Stimulated activated memory B cell treated with anti-CD40 and anti-IgM and Interleukin-4, amounts not matched to agents 10 μg/mL and 1 μg/mL and 100 μg/mL, for 72 hours (primary cell): ENCODE measurements at regions not wholly inside any gene's neighbourhood (a gene's known extent, or its start where the extent isn't known, plus 50 kb on each side); places are given as distances from the start of the nearest gene placed in this dataset.

ENCODE experiments used
- ATAC-seq: fragments of 150-1000 bp; cut with Tn5 transposase; 2 replicates; pipeline ENCODE4 v1.10.0; 2021
- H3K27ac Mint-ChIP-seq: one replicate; pipeline ENCODE4 v1.8.0; 2022; ENCODE audit warnings: mild to moderate bottlenecking, mixed read lengths
- H3K27me3 Mint-ChIP-seq: one replicate; pipeline ENCODE4 v1.8.0; 2022; ENCODE audit warnings: mixed read lengths
- H3K36me3 Mint-ChIP-seq: one replicate; pipeline ENCODE4 v1.8.0; 2022; ENCODE audit warnings: mixed read lengths
- H3K4me1 Mint-ChIP-seq: one replicate; pipeline ENCODE4 v1.8.0; 2022; ENCODE audit warnings: mixed read lengths
- H3K4me3 Mint-ChIP-seq: one replicate; pipeline ENCODE4 v1.8.0; 2022; ENCODE audit warnings: mild to moderate bottlenecking, moderate library complexity, mixed read lengths
- H3K9me3 Mint-ChIP-seq: one replicate; pipeline ENCODE4 v1.8.0; 2022; ENCODE audit warnings: mixed read lengths

DNA sequence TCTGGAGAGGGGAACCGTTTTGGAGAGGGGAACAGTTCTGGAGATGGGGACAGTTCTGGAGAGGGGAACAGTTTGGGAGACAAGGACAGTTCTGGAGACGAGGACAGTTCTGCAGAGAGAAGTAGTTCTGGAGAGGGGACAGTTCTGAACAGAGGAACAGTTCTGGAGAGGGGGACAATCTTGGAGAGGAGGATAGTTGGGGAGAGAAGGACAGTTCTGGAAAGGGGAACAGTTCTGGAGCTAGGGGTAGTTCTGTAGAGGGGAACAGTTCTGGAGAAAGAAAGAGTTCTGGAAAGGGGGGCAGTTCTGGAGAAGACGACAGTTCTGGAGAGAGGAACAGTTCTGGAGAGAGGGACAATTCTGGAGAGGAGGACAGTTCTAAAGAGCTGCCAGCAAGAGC lies 745.9 kb downstream of the GALR1 start:
- Mint-ChIP-seq H3K27ac (no peak overlapping the region), H3K4me1 (no peaks in the 10 kb centered on the region), H3K27me3 (no peaks in the 10 kb centered on the region), H3K9me3 (peaks cover 9% of the 10 kb centered on the region), H3K36me3 (no peaks in the 10 kb centered on the region), H3K4me3 (no peak overlapping the region)
- ATAC-seq, result peak; percentile 48

DNA sequence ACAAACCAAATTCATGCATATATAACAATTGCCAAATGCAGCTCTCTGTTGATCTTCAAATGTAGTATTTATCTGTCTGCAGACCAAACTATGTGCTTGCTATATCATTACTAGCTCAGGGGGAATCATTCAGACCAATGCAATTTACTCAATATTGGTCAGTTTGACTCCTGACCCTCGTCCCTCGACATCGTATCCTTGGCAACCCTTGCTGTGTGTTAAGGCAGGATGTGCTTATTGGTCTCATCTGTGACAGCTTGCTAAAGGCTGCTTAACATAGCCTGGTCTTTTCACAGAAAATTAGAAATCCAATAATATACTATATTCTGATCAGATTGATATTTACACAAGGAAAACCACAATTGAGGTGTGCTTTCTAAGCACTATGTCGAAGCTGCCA lies 747.1 kb downstream of the GALR1 start:
- Mint-ChIP-seq H3K27me3 (no peaks in the 10 kb centered on the region), H3K4me1 (no peaks in the 10 kb centered on the region), H3K27ac (no peak overlapping the region), H3K9me3 (peaks cover 13% of the 10 kb centered on the region), H3K4me3 (no peak overlapping the region), H3K36me3 (no peaks in the 10 kb centered on the region)
- no peak for ATAC-seq

DNA sequence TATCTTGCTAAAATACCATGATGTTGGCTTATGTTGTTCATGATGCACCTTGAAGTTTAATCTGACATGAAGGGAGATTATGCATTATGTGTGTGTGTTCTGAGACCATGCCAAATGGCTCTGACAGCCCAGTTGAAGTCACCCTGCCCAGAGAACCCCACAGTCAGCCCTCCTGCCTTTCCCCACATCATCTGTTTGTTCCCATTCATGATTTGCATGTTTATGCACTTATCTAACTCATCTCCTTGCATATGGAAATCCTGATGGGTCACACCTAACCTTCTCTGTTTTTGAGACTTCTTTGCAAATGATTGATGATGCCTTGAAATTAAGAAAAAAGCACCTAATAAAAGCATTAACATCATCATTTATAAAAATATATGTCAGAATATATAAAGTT lies 752.2 kb downstream of the GALR1 start:
- no peak overlapping the region for H3K4me3 Mint-ChIP-seq
- no peaks in the 10 kb centered on the region for H3K36me3 Mint-ChIP-seq
- peaks cover 11% of the 10 kb centered on the region for H3K9me3 Mint-ChIP-seq
- H3K4me1 Mint-ChIP-seq, result no peaks in the 10 kb centered on the region
- H3K27me3 Mint-ChIP-seq, result peaks cover 22% of the 10 kb centered on the region
- no peak overlapping the region for H3K27ac Mint-ChIP-seq
- ATAC-seq, result no peak

DNA sequence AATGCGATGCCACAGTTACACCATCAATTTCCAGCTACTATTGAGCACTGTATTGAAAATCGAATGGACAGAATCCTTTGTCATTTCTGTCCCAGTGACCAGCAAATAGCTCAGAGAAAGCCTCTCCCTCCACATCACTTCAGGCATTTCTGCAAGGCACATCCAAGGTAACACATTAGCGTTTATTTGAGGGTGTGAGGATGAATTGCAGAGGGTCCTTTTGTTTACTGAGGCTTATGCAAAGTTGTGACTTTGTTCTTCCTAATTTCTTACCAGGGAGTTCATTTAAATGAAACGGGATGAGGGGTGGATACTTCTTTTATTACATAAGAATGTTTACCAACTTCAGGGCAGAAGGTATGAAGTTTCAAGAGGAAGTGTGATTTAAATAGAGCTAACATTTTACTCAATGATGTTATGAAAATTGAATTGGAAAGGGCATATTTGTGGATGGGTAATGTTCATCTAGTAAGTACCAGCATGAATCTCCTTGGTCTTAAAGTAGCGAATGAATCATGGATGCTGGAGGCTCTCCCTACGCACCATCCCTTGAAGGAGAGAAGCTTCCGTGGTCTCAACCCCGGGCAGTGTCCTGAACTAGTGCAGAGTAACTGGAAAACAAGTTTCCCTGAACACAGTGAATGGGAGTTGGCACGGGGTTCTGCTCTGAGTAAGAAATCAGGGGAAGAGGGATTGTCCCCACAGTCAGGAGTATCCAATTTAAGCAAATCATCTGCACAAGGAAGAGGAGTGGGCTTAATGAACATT lies 756.5 kb downstream of the GALR1 start:
- Mint-ChIP-seq H3K36me3 (no peaks in the 10 kb centered on the region), H3K4me1 (no peaks in the 10 kb centered on the region), H3K9me3 (peaks cover 14% of the 10 kb centered on the region), H3K27ac (no peak overlapping the region), H3K27me3 (peaks cover 23% of the 10 kb centered on the region), H3K4me3 (no peak overlapping the region)
- ATAC-seq, result no peak

DNA sequence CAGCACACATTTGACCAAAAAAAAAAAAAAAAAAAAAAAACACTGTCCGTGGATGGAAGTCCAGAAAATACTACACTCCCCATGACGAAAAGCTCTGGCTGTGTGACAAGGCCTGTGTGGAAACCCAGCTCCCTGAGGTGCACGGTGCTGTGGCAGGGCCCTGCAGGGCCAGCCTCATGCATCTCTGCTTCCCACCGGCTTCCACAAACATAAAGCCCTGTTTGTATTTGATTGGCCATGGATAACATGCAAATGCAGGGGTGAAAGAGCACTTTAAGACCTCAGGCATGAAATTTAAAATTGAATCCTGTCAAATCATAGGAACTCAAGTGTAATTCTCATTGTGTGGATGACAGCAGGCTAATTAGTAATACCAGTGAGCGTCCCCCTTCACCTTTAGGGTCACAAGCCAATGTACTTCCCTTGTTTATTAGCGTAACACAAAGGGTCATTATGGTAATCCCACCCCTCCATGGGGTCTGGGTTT lies 757.2 kb downstream of the GALR1 start:
- H3K4me3 Mint-ChIP-seq, result no peak overlapping the region
- peaks cover 11% of the 10 kb centered on the region for H3K9me3 Mint-ChIP-seq
- peaks cover 23% of the 10 kb centered on the region for H3K27me3 Mint-ChIP-seq
- no peaks in the 10 kb centered on the region for H3K36me3 Mint-ChIP-seq
- ATAC-seq, result no peak
- H3K4me1 Mint-ChIP-seq, result no peaks in the 10 kb centered on the region
- H3K27ac Mint-ChIP-seq, result no peak overlapping the region

DNA sequence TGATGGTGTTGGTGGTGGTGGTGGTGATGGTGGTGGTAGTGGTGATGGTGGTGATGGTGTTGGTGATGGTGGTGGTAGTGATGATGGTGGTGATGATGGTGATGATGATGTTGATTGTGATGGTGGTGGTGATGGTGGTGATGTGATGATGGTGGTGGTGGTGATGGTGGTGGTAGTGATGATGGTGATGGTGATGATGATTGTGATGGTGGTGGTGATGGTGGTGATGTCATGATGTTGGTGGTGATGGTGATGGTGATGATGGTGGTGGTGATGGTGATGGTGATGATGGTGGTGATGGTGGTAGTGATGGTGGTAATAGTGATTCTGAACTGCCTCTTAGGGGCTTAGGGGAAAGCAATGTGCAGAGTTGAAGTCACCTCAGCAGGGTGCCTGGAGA lies 760.7 kb downstream of the GALR1 start:
- no peak for ATAC-seq
- no peaks in the 10 kb centered on the region for H3K4me1 Mint-ChIP-seq
- no peak overlapping the region for H3K27ac Mint-ChIP-seq
- H3K27me3 Mint-ChIP-seq, result peaks cover 16% of the 10 kb centered on the region
- peaks cover 9% of the 10 kb centered on the region for H3K9me3 Mint-ChIP-seq
- H3K36me3 Mint-ChIP-seq, result no peaks in the 10 kb centered on the region
- H3K4me3 Mint-ChIP-seq, result no peak overlapping the region

DNA sequence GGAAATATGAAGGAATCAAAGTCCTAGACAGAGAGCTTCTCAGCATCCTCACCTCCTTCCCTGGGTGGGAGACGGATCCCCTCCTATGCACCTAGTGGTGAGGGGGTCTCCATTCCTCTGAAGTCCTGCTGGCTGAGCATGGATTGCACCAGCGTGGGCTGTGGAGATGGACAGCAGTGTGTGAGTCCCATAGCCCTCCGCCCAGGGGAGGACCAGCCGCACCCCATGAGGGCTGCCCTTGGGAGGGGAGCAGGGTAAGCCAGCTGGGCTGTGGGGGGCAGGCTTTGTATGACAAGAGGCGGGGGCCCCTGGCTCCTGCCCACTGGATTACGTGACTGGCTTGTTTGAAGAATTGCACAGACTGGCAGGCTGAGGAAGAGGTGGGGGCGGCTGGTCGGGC lies 768.2 kb downstream of the GALR1 start:
- Mint-ChIP-seq H3K36me3 (no peaks in the 10 kb centered on the region), H3K27me3 (no peaks in the 10 kb centered on the region), H3K9me3 (no peaks in the 10 kb centered on the region), H3K4me1 (no peaks in the 10 kb centered on the region), H3K27ac (no peak overlapping the region), H3K4me3 (no peak overlapping the region)
- ATAC-seq, result peak; percentile 42

DNA sequence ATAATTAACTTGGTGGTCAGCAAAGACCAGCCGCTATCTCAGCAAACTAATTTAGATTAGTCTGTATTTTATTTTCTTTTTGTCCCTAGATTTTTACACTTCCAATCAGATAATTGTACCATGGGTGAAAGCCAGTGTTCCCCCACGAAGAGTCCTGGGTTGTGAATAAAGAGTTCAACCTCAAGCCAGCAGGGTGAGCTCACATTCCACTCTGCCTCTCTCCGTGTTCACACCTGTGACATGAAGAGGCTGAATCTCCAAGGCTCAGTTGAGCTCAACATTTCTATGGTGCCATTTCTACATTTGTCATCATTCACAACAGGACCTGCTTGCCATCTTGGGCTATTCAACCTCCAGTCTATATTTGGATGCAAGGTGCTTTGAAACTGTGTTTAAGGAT lies 771.5 kb downstream of the GALR1 start:
- H3K27me3 Mint-ChIP-seq, result no peaks in the 10 kb centered on the region
- H3K27ac Mint-ChIP-seq, result no peak overlapping the region
- no peaks in the 10 kb centered on the region for H3K36me3 Mint-ChIP-seq
- no peaks in the 10 kb centered on the region for H3K9me3 Mint-ChIP-seq
- no peak overlapping the region for H3K4me3 Mint-ChIP-seq
- ATAC-seq, result no peak
- no peaks in the 10 kb centered on the region for H3K4me1 Mint-ChIP-seq

DNA sequence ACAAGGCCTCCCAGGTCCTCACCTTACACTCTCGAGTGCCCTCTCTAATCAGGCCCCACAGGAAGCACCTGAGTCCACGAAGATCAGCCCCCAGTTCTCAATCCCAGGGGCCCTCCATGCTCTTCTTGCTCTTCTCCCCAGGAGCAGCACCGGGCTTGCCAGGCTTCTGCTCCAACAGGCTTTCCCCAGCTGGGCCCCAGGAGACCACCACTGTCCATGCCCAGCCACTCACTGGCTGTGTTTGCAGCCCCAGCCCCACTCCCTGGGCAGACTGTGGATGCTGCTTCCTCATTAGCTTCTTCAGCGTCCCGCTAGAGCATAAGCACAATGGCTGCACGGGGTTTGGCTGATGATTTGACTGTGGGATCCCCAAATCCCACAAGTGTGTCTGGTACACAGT lies 781.9 kb downstream of the GALR1 start:
- Mint-ChIP-seq H3K4me1 (no peaks in the 10 kb centered on the region), H3K27me3 (peaks cover 7% of the 10 kb centered on the region), H3K4me3 (no peak overlapping the region), H3K9me3 (peaks cover 7% of the 10 kb centered on the region), H3K36me3 (no peaks in the 10 kb centered on the region), H3K27ac (no peak overlapping the region)
- no peak for ATAC-seq

DNA sequence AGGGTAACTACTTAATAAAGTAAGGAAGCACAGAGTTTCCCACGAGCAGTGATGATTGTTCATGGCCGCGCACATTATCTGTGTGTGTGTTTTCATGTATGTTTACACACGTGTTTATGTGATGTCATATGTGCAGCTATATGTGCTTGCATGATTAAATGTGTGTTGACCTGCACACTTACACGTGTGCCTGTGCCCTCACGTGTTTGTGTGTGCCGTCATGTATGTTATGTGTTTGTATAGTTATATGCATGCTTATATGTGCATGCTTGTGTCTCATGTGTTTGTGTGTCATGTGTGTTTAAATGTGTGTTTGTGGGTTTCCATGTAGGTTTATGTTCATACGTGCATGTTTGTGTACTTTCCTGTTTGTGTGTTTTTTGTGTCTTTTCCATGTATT lies 782.3 kb downstream of the GALR1 start:
- no peaks in the 10 kb centered on the region for H3K4me1 Mint-ChIP-seq
- H3K36me3 Mint-ChIP-seq, result no peaks in the 10 kb centered on the region
- no peak overlapping the region for H3K4me3 Mint-ChIP-seq
- H3K27ac Mint-ChIP-seq, result no peak overlapping the region
- no peak for ATAC-seq
- H3K27me3 Mint-ChIP-seq, result peaks cover 7% of the 10 kb centered on the region
- H3K9me3 Mint-ChIP-seq, result peaks cover 7% of the 10 kb centered on the region

DNA sequence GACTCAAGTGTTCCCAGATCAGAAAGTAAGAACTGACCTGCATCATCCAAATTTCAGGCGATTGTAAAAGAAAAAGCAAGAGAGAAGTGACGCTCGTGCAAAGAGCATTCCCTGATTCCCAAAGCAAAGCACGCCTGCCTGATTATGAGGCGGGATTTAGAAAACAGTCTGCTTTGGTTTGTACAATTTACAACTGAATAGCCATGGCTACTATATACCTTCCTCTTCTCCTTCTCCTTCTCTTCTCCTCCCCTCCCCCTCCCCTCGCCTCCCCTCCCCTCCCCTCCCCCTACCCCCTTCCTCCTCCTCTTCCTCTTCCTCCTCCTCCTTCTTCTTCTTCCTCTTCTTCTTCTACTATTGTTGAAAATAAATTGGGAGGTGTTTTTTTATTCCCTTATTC lies 782.9 kb downstream of the GALR1 start:
- H3K27me3 Mint-ChIP-seq, result peaks cover 7% of the 10 kb centered on the region
- no peak overlapping the region for H3K27ac Mint-ChIP-seq
- H3K36me3 Mint-ChIP-seq, result no peaks in the 10 kb centered on the region
- no peaks in the 10 kb centered on the region for H3K4me1 Mint-ChIP-seq
- ATAC-seq, result no peak
- no peak overlapping the region for H3K4me3 Mint-ChIP-seq
- H3K9me3 Mint-ChIP-seq, result peaks cover 7% of the 10 kb centered on the region

DNA sequence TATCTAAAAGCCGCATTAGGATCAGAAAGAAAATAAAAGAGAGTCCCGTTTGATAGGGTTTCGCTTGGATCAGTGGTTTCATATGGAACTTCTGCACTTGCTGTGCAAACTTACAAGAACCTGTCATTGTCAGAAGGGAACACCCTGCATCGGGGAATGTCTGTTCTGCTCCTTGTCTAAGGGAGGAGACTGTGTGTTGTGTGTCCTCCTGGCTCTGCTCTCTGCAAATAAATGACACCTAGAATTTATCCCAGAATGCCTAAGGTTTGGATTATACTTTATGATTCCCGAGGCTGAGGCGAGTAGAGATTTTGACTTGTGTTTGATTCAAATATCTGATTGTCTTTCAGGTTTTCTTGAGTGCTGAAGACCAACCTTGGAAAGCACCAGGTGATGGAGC lies 785.1 kb downstream of the GALR1 start:
- Mint-ChIP-seq H3K27ac (no peak overlapping the region), H3K36me3 (no peaks in the 10 kb centered on the region), H3K9me3 (peaks cover 13% of the 10 kb centered on the region), H3K4me3 (no peak overlapping the region), H3K27me3 (peaks cover 7% of the 10 kb centered on the region), H3K4me1 (no peaks in the 10 kb centered on the region)
- no peak for ATAC-seq

DNA sequence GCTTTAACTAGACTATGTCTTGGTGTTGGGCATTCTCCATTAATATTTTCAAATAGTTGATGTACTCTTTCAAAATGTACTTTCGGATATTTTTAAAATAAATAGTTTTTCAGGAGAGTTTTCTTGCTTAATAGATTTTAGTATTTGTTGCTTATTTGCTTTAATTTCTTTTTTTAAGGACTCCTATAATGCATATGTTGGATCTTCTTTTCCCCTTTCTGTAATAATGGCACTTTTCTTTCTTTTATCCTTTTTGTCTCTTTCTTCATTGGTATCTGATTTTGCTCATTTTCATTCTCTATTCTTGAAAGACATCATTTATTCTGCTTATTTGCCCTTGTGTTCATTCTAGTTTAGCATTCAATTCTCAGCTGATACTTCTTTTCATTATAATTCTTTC lies 791.6 kb downstream of the GALR1 start:
- no peak for ATAC-seq

DNA sequence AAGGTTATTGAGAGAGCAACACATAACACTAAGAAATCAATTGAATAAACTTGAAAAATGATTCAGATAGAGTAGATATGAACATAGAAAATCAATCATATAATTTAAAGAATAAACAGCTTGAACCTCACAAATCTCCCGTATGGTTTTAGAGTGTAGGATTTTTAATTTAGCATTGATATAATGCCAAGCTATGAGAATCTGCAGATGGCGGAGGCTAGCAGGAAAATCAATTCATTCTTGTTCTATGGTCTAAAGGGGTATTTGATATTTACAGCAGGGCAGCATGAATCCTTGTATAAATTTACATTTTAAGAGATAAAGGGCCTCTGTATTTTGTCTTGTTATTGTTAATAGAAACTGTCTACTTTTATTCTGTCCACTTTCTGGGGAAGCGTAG lies 797.0 kb downstream of the GALR1 start:
- Mint-ChIP-seq H3K27ac (no peak overlapping the region), H3K4me3 (no peak overlapping the region), H3K27me3 (no peaks in the 10 kb centered on the region), H3K9me3 (peaks cover 7% of the 10 kb centered on the region), H3K36me3 (no peaks in the 10 kb centered on the region), H3K4me1 (no peaks in the 10 kb centered on the region)
- no peak for ATAC-seq

More for the DNA sequence above, 791.6 kb downstream of the GALR1 start:
- H3K4me1 Mint-ChIP-seq, result no peaks in the 10 kb centered on the region
- H3K9me3 Mint-ChIP-seq, result peaks cover 22% of the 10 kb centered on the region
- H3K27me3 Mint-ChIP-seq, result no peaks in the 10 kb centered on the region
- no peak overlapping the region for H3K4me3 Mint-ChIP-seq
- no peaks in the 10 kb centered on the region for H3K36me3 Mint-ChIP-seq
- H3K27ac Mint-ChIP-seq, result no peak overlapping the region

DNA sequence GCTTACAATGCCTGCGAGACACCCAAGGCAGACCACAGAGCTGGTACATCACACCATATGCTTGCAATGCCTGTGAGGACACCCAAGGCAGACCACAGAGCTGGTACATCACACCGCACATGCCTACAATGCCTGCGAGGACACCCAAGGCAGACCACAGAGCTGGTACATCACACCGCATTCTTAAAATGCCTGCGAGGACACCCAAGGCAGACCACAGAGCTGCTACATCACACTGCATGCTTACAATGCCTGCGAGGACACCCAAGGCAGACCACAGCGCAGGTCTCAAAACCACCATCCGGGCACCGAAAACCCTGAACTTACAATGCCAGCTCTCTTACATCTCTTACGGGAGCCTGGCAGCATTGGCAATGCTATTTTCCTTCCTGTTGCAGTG lies 799.6 kb downstream of the GALR1 start:
- Mint-ChIP-seq H3K9me3 (peaks cover 3% of the 10 kb centered on the region), H3K36me3 (no peaks in the 10 kb centered on the region), H3K27me3 (no peaks in the 10 kb centered on the region), H3K4me3 (no peak overlapping the region), H3K27ac (no peak overlapping the region), H3K4me1 (no peaks in the 10 kb centered on the region)
- no peak for ATAC-seq

DNA sequence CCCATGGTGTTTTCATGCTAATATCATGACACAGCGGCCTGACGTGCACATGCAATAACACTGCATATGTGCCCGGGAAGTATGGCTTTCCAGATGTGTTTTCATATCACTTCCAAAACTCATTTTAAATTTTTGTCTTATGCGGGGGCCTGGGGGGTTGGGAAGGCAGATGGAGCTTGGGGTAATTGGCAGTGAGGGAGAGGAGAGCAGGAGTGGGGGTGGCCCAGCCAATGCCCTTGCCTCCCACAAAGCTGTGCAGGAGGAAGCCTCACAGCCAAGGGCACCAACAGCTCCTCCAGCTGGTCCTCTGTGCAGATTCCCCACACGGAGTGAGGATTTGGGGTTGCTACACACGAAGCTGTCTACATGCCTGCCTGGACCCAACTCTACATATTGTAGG lies 805.2 kb downstream of the GALR1 start:
- Mint-ChIP-seq H3K4me1 (no peaks in the 10 kb centered on the region), H3K4me3 (no peak overlapping the region), H3K36me3 (no peaks in the 10 kb centered on the region), H3K27me3 (no peaks in the 10 kb centered on the region), H3K9me3 (peaks cover 3% of the 10 kb centered on the region), H3K27ac (no peak overlapping the region)
- ATAC-seq, result no peak
